ENCODE measurements at regions not wholly inside any gene's neighbourhood (a gene's known extent, or its start where the extent isn't known, plus 50 kb on each side); places are given as distances from the start of the nearest gene placed in this dataset.

DNA sequence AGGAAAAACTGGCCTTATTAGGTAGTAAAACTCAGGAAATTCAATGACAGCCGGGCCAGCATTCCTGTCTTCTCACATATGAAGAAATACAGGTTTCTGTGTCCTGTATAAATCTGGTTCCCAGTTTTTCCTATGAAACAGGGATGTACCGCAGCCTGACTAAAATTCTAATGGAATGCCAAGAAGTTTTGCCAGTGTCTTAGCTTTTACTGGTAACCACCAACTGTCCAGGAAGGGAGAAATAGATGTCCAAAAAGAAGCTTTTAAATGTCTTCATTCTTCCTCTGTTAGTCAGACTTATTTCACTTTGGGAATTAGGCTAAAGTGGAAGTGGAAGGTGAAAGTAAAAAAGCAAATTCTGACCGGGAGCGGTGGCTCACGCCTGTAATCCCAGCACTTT lies 108.0 kb upstream of the TBL1X start:
- DNase-seq (ENCODE audit: low read depth): no peak
- TF ChIP-seq, protein P1, sequence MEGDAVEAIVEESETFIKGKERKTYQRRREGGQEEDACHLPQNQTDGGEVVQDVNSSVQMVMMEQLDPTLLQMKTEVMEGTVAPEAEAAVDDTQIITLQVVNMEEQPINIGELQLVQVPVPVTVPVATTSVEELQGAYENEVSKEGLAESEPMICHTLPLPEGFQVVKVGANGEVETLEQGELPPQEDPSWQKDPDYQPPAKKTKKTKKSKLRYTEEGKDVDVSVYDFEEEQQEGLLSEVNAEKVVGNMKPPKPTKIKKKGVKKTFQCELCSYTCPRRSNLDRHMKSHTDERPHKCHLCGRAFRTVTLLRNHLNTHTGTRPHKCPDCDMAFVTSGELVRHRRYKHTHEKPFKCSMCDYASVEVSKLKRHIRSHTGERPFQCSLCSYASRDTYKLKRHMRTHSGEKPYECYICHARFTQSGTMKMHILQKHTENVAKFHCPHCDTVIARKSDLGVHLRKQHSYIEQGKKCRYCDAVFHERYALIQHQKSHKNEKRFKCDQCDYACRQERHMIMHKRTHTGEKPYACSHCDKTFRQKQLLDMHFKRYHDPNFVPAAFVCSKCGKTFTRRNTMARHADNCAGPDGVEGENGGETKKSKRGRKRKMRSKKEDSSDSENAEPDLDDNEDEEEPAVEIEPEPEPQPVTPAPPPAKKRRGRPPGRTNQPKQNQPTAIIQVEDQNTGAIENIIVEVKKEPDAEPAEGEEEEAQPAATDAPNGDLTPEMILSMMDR (IDR thresholded peaks at IDR 0.05; ENCODE audit: control insufficient read depth, extremely low read depth, insufficient read depth): no peak

DNA sequence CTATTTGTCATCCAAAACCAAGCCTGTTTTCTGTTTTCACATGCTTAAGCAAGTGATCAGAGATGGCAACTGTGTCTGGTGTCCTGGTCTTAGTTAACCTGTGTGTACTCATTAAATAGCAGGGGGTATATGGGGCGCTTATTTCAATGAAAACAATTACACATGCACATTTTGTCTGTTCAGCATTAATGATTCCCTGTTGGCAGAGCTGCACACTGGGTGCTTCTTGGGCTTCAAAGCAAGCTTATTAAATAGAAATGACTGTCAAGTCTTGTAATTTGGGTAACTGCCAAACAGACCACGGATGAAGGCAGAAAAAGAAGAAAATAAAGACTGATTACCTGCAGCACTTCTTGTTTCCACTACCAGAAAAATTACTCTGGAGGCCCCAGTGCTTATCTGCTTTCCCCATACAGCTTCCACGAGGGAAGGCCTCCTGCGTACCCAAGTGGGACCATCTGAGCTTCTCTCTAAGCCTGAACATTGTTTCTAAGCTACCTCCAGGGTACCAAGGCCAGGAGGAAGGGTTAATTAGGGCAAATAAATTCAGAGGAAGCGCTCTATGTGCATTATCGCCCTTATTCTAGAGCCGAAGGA lies 107.2 kb upstream of the TBL1X start:
- no peak overlapping the region for H3K4me3 ChIP-seq (ENCODE audit: low read depth, low read length)
- DNase-seq (ENCODE audit: low read depth): no peak
- TF ChIP-seq, protein P1 (IDR thresholded peaks at IDR 0.05; ENCODE audit: control insufficient read depth, extremely low read depth, insufficient read depth): no peak

More for the DNA sequence above, 108.0 kb upstream of the TBL1X start:
- no peak overlapping the region for H3K4me3 ChIP-seq (ENCODE audit: low read depth, low read length)

DNA sequence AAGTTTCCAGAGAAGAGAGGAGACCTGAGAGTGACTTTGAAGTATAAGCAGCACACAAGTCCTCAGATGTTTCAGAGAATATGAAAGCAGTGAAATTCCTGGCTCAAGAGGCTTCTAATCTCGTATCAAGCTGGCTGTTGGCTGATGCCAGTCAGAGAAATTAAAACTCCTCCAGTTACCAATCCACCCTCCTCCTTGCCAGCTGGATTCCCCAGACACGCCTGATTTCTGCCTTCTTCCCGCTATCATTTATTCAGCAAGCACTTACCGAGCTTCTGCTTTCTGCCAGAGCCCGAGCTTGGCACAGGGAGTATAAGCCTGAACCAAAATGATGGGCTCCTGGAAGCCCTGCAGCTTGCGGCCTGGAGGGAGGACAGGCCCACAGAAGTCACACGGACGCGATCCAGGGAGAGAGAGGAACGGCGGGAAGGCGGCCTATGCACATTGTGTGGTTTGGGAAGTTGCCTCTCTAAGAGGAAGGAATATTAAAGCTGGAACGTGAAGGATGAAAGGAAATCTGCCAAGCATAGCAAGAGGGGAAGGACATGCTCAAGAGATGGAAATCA lies 102.4 kb upstream of the TBL1X start:
- DNase-seq (ENCODE audit: low read depth): no peak
- TF ChIP-seq, protein P1 (IDR thresholded peaks at IDR 0.05; ENCODE audit: control insufficient read depth, extremely low read depth, insufficient read depth): no peak
- no peak overlapping the region for H3K4me3 ChIP-seq (ENCODE audit: low read depth, low read length)

DNA sequence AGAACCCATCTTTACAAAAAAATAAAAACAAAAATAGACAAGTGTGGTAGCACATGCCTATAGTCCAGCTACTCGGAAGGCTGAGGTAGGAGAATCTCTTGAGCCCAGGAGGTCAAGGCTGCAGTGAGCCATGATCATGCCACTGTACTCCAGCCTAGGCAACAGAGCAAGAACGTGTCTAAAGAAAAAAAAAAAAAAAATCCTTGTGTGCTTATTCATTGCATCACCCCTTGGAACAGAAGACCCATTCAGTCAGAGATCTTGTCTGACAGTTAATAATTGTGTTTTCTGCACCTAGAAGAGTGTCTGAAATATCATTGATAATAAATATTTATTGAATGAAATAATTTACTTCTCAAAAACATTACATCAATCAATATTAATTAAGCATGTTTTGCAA lies 97.4 kb upstream of the TBL1X start:
- TF ChIP-seq, protein P1 (IDR thresholded peaks at IDR 0.05; ENCODE audit: control insufficient read depth, extremely low read depth, insufficient read depth): no peak
- H3K4me3 ChIP-seq (ENCODE audit: low read depth, low read length): no peak overlapping the region
- no peak for DNase-seq (ENCODE audit: low read depth)

DNA sequence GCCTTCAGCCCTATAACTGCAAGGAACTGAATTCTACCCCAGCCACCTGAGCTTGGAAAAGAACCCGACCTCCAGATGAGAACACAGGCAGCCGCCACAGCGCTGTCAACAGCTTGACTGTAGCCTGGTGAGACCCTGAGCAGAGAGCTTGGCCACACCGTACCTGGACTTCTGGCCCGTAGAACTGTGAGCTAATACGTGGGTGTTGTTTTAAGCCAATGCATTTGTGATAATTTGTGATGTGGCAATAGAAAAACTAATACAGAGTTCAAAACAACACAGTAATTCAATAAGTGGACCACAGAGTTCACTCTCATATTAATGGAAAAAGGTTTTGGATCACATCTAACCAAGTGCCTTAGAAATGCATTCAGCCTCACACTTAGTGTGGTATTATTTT lies 96.6 kb upstream of the TBL1X start:
- H3K4me3 ChIP-seq (ENCODE audit: low read depth, low read length): no peak overlapping the region
- TF ChIP-seq, protein P1 (IDR thresholded peaks at IDR 0.05; ENCODE audit: control insufficient read depth, extremely low read depth, insufficient read depth): no peak
- DNase-seq (ENCODE audit: low read depth): no peak

DNA sequence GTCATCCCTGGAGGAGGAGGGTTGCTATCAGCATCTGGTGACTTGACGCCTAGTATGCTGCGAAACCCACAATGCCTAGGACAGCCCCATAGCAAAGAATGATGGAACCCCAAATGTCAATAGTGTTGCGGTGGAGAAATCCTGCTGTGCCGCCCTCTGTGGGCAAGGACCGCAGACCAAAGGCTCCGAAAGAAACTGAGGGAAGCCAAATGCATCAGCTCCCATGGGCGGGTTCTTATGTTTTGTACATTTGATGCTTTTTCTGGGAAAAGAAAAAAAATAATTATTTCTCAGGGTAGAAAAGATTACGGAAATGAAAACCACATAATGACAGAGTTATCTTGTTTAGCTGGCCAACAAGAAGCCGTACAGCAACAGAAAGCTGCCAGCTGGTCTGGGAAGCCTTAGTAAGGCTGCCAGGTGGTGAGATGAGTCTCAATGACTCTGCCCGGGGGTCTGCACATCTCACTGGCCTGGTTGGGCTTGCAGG lies 95.0 kb upstream of the TBL1X start:
- DNase-seq (ENCODE audit: low read depth): no peak
- TF ChIP-seq, protein P1 (IDR thresholded peaks at IDR 0.05; ENCODE audit: control insufficient read depth, extremely low read depth, insufficient read depth): no peak
- no peak overlapping the region for H3K4me3 ChIP-seq (ENCODE audit: low read depth, low read length)

DNA sequence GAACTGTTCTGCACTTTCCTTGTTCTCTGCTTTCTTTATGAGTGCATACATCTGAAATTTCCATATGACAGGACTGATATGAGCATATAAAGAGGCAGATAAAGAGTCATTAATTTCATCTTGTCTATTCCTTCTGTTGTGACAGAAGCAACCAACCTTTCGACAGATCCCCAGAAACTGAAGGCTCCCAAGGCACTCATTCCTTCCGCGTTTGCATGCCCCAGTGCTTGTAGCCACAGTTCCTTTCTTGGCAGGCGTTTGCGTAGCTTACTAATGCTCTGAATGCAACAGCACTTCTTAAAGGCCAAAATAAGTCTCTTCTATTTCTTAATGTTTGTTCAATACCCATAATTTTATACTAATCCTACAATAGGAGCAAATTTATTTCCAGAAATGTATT lies 94.0 kb upstream of the TBL1X start:
- TF ChIP-seq, protein P1 (IDR thresholded peaks at IDR 0.05; ENCODE audit: control insufficient read depth, extremely low read depth, insufficient read depth): no peak
- no peak for DNase-seq (ENCODE audit: low read depth)

More for the DNA sequence above, 94.0 kb upstream of the TBL1X start:
- no peak overlapping the region for H3K4me3 ChIP-seq (ENCODE audit: low read depth, low read length)

Data from LNCaP clone FGC (cell line).